ENCODE measurements at regions not wholly inside any gene's neighbourhood (a gene's known extent, or its start where the extent isn't known, plus 50 kb on each side); places are given as distances from the start of the nearest gene placed in this dataset.
A peak's percentile ranks its signal among the peaks of the same experiment; 100 is the strongest.

DNA sequence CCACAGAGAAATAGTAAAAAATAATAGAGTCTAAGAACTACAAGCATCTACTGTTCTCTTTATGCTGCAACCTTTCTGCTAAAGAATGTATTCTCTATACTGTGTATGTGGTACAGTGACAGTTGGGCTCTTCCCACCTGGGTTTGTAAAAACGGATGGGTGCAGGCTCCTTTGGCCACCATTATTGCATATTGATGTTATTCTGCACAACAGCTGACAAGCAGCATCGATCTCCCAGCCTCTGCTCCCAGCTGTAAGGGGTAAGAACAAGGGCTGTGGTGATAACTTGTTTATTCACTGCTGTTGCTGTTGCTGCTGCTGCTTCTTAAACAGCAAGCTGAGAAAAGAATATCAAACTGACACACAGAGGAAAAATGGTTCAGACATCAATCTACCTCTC, 56.1 kb downstream of the KCNRG start:
- no peak for DNase-seq (ENCODE audit: extremely low spot score, unreplicated experiment)
- peaks cover 82% of the 10 kb centered on the region for H3K4me1 Mint-ChIP-seq (ENCODE audit: unreplicated experiment)
- H3K27me3 Mint-ChIP-seq (ENCODE audit: unreplicated experiment) = no peaks in the 10 kb centered on the region
- TF ChIP-seq CTCF (IDR thresholded peaks at IDR 0.05) = no peak
- H3K36me3 Mint-ChIP-seq (ENCODE audit: unreplicated experiment) = peaks cover 12% of the 10 kb centered on the region
- peak overlapping the region; percentile 92 for H3K27ac Mint-ChIP-seq (ENCODE audit: unreplicated experiment)
- peak overlapping the region; percentile 69 for H3K4me3 Mint-ChIP-seq (ENCODE audit: unreplicated experiment)
- no peaks in the 10 kb centered on the region for H3K9me3 Mint-ChIP-seq (ENCODE audit: unreplicated experiment)

- peak overlapping the region; percentile 4 for H3K4me3 Mint-ChIP-seq (ENCODE audit: unreplicated experiment)
- H3K27ac Mint-ChIP-seq (ENCODE audit: unreplicated experiment) = peak overlapping the region; percentile 91
- DNase-seq (ENCODE audit: extremely low spot score, unreplicated experiment) = no peak
These were observed 57.4 kb downstream of the KCNRG start for GRCh38 chr13:50072676-50073075.

GRCh38 chr13:50073340-50073739, 58.1 kb downstream of the KCNRG start:
- H3K4me3 Mint-ChIP-seq (ENCODE audit: unreplicated experiment) = no peak overlapping the region
- peaks cover 2% of the 10 kb centered on the region for H3K36me3 Mint-ChIP-seq (ENCODE audit: unreplicated experiment)
- DNase-seq (ENCODE audit: extremely low spot score, unreplicated experiment) = no peak
- no peaks in the 10 kb centered on the region for H3K27me3 Mint-ChIP-seq (ENCODE audit: unreplicated experiment)
- peaks cover 87% of the 10 kb centered on the region for H3K4me1 Mint-ChIP-seq (ENCODE audit: unreplicated experiment)
- TF ChIP-seq CTCF (IDR thresholded peaks at IDR 0.05) = no peak
- no peaks in the 10 kb centered on the region for H3K9me3 Mint-ChIP-seq (ENCODE audit: unreplicated experiment)
- H3K27ac Mint-ChIP-seq (ENCODE audit: unreplicated experiment) = peak overlapping the region; percentile 85

More at GRCh38 chr13:50072676-50073075, 57.4 kb downstream of the KCNRG start:
- Mint-ChIP-seq H3K27me3 (ENCODE audit: unreplicated experiment) (no peaks in the 10 kb centered on the region), H3K9me3 (ENCODE audit: unreplicated experiment) (no peaks in the 10 kb centered on the region), H3K36me3 (ENCODE audit: unreplicated experiment) (peaks cover 5% of the 10 kb centered on the region), H3K4me1 (ENCODE audit: unreplicated experiment) (peaks cover 89% of the 10 kb centered on the region)
- no peak for TF ChIP-seq CTCF (IDR thresholded peaks at IDR 0.05)

- H3K9me3 Mint-ChIP-seq (ENCODE audit: unreplicated experiment) = no peaks in the 10 kb centered on the region
- H3K27ac Mint-ChIP-seq (ENCODE audit: unreplicated experiment) = peak overlapping the region; percentile 87
- no peak for DNase-seq (ENCODE audit: extremely low spot score, unreplicated experiment)
- H3K4me3 Mint-ChIP-seq (ENCODE audit: unreplicated experiment) = no peak overlapping the region
- peaks cover 2% of the 10 kb centered on the region for H3K36me3 Mint-ChIP-seq (ENCODE audit: unreplicated experiment)
- no peaks in the 10 kb centered on the region for H3K27me3 Mint-ChIP-seq (ENCODE audit: unreplicated experiment)
- TF ChIP-seq CTCF (IDR thresholded peaks at IDR 0.05) = no peak
- peaks cover 78% of the 10 kb centered on the region for H3K4me1 Mint-ChIP-seq (ENCODE audit: unreplicated experiment)
These were observed 59.6 kb downstream of the KCNRG start for GRCh38 chr13:50074843-50075242.

DNA sequence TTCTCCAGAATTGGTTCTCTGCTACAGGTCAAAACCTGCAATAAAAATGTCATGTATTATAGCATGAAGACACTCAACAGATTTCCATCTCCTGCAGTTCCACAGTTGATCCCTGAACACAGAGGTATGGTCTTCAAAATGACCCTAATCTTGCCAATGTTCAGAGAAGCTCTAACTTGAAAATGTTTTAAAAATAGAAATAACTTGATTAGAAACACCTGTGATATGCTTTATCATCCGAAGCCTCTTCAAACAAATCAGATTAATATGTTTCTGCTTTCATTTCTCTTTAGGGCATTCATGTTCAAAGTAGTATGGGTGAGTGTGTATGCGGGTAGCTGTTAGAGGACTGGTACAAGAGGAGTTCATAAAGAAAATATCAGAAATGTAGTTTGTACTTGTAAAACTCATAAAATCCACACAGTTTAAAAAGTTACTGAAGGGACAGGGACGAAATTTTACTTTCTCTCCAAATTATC, 60.4 kb downstream of the KCNRG start:
- Mint-ChIP-seq H3K4me1 (ENCODE audit: unreplicated experiment) (peaks cover 70% of the 10 kb centered on the region), H3K27me3 (ENCODE audit: unreplicated experiment) (no peaks in the 10 kb centered on the region), H3K27ac (ENCODE audit: unreplicated experiment) (peak overlapping the region; percentile 87), H3K9me3 (ENCODE audit: unreplicated experiment) (no peaks in the 10 kb centered on the region), H3K36me3 (ENCODE audit: unreplicated experiment) (peaks cover 5% of the 10 kb centered on the region), H3K4me3 (ENCODE audit: unreplicated experiment) (peak overlapping the region; percentile 50)
- DNase-seq (ENCODE audit: extremely low spot score, unreplicated experiment) = no peak
- TF ChIP-seq CTCF (IDR thresholded peaks at IDR 0.05) = no peak
